GM19372 (cell line): ENCODE measurements at regions not wholly inside any gene's neighbourhood (a gene's known extent, or its start where the extent isn't known, plus 50 kb on each side); places are given as distances from the start of the nearest gene placed in this dataset.

Experiments
- ATAC-seq: cut with Tn5 transposase; IDR thresholded peaks from one replicate; pipeline ENCODE4 v1.9.1; 2021; ENCODE audit warnings: mild to moderate bottlenecking, low read depth, moderate library complexity; ENCODE audit not compliant: unreplicated experiment

GRCh38 chr11:105202844-105203548, 63.4 kb upstream of the CARD18 start:
- no peak for ATAC-seq

- no peak for ATAC-seq
These were observed 62.9 kb upstream of the CARD18 start for GRCh38 chr11:105202422-105202821.

- ATAC-seq, result no peak
These were observed 61.6 kb upstream of the CARD18 start for GRCh38 chr11:105201166-105201565.

- ATAC-seq, result no peak
These were observed 57.7 kb upstream of the CARD18 start for GRCh38 chr11:105197071-105197815.

GRCh38 chr11:105193260-105193659, 53.7 kb upstream of the CARD18 start:
- no peak for ATAC-seq

- ATAC-seq, result no peak
These were observed 52.5 kb upstream of the CARD18 start for GRCh38 chr11:105192115-105192514.

- no peak for ATAC-seq
These were observed 50.0 kb upstream of the CARD18 start for GRCh38 chr11:105189581-105189980.
